ENCODE measurements at regions not wholly inside any gene's neighbourhood (a gene's known extent, or its start where the extent isn't known, plus 50 kb on each side); places are given as distances from the start of the nearest gene placed in this dataset.
"Not testable (repeated sequence)": the region's sequence is repeated elsewhere in the genome, so short reads cannot be mapped to it uniquely, and the experiment has no call there.

DNA sequence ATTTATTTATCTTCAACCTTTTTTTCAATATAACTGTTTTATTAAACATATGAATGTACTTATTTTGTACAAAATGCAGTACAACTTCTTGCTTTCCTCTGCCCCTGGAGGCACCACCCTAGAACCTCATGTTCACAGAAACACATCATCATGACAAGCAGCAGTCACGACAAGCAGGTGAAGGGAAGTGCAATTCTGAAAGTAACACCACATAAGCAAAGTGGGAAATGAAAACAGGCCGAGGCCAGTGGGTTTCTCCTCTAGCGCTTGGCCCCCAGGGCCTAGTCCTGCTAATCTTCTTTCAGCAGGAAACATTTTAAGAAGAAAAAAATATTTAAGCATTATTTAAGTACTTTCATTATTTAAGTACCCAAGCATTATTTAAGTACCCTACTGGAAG is 598.1 kb downstream of the SH2D4B start:
- no peak for DNase-seq

- DNase-seq: no peak
Observed at GRCh38 chr10:81136261-81136660, 598.6 kb downstream of the SH2D4B start.

DNA sequence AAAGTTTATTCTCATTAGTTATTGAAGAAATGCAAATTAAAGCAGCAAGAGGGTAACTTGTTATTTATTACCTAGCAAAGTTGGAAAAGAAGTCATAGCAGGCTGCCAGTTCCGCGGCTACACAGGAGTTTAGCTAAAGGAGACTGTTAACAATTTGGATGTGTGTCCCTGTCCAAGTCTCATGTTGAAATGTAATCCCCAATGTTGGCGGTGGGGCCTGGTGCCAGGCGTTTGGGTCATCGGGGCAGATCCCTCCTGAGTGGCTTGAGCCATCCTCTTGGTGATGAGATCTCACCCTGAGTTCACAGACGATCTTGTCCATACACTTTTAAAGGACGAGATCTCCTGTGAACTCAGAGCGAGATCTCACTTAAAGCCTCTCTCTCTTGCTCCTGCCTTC is 608.3 kb downstream of the SH2D4B start:
- no peak for DNase-seq

DNA sequence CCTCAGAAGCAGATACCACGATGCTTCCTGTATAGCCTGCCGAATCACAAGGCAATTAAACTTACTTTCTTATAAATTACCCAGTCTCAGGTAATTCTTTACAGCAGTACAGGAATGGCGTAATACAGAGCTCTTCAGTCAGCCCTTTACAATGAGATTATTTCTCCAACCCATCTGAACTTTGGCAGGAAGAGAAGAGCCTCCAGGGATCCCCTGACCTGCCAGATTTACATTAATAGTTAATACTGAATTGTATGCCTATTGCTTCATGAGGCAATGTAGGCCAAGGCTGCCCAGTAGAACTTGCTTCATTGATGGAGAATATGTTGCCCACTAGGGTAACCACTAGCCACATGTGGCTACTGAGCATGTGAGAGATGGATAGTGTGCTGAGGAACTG is 608.7 kb downstream of the SH2D4B start:
- no peak for DNase-seq

DNA sequence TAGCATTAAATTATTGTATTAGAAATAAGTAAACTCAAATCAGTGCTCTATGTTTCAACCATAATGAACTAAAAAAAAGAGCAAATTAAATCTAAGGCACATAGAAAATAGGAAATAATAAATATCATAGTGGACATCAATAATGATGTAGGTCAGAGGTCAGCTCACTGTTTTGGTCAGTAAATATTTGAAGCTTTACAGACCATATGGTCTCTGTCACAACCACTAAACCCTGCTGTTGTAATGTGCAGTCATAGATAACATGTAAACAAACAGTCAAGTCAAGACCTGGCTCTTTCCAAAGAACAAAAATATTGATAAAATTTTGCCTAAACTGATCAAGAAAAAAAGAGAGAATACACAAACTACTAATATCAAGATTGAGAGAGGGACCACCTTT is 615.0 kb downstream of the SH2D4B start:
- DNase-seq: no peak

GRCh38 chr10:81157681-81158080 is 620.0 kb downstream of the SH2D4B start:
- no peak for DNase-seq

DNA sequence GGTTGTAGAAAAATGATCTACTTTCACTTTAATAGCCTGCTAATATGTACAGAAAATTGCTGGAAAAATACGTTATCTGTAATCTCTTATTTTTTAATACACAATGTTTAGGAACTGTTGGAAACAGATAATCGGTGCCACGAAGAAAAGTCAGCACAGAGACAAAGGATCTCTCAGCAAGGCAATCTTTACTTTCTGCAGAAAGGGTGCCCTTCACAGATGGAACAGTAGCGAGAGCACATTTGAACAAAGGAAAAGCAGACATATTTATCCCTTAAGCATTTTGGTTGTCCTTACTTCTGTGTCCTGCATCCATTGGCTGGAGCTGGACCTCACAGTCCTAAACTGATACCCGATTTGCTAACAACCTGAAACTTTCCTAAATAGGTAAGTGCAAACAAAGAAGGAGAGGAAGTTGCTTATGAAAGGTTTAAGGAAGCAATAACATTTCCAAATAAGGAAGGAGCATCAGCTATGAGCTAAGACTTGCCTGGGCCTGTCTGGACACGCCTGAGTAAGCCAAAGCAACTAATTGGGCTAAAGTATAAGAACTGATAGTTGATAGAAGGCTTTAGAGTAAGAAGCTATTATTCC is 640.0 kb downstream of the SH2D4B start:
- no peak for DNase-seq

DNA sequence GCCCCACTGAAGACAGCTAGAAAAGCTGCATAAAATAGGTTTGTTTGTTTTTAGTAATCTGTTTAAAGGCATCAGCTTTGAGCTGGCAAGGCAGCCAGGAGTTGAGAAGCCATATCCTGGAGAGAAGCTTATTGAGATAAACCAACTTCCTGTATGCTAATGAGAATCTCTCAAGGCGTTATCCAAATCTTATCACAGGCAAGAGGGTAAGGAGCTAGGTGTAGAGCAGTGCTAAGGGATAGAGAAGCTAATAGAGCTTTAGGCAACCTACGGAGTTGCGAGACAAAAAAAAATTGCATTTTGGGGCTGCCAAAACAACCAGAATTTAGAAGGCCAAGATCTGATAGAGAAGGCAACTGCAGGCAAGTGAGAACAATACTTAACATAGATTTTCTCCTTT is 641.6 kb downstream of the SH2D4B start:
- DNase-seq: no peak

- no peak for DNase-seq
Observed at GRCh38 chr10:81179805-81180452, 642.2 kb downstream of the SH2D4B start.

DNA sequence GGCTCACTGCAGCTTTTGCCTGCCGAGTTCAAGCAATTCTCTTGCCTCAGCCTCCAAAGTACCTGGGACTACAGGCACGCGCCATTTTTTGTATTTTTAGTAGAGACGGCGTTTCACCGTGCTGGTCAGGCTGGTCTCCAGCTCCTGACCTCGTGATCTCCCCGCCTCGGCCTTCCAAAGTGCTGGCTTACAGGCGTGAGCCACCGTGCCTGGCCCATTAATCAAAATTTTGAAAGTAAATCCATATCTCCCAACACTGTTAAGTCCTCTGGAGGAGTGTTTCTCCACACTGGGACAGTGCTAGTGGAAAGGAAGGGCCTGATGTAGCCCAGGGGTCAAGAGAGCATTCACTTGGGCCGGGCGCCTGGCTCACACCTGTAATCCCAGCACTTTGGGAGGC is 644.6 kb downstream of the SH2D4B start:
- DNase-seq: no peak

DNA sequence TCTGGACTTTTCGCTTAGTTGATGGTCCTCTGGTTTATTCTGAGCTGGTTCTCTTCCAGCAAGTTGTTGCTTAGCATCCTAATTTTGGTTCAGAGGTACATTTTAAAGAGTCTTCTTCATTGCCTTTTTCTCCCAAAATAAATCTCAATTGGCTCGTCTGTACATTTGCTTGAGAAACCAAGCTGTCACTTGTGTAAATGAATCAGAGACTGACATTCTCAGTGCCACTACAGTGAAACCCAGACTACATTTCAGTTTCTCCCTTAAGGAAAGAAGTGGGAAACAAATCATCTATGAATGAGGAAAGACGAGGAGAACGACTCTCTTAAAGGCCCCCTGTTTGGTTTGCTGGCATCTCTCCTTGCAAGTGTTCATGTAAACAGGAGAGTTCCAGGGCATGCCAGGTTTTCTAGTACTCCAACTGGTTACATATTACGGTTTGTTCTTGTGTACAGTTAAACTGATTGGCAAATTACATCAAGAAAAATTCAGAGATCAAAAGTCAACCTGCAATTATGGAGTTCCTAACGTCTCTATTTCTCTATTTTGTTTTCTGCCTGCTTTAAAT is 654.6 kb downstream of the SH2D4B start:
- no peak for DNase-seq

- DNase-seq: no peak
Observed at GRCh38 chr10:81200801-81201200, 663.1 kb downstream of the SH2D4B start.

DNA sequence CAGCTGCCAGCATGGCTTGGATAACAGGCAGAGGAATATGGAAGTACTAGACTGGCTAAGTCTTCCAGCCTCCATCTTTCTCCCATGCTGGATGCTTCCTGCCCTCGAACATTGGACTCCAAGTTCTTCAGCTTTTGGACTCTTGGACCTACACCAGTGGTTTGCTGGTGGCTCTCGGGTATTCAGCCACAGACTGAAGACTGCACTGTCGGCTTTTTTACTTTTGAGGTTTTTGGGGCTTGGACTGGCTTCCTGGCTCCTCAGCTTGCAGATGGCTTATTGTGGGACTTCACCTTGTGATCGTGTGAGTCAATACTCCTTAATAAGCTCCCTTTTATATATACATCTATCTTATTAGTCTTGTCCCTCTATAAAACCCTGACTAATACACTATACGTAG is 667.6 kb upstream of the NRG3 start:
- not testable (repeated sequence) for DNase-seq

GRCh38 chr10:81213370-81213769 is 661.6 kb upstream of the NRG3 start:
- no peak for DNase-seq

DNA sequence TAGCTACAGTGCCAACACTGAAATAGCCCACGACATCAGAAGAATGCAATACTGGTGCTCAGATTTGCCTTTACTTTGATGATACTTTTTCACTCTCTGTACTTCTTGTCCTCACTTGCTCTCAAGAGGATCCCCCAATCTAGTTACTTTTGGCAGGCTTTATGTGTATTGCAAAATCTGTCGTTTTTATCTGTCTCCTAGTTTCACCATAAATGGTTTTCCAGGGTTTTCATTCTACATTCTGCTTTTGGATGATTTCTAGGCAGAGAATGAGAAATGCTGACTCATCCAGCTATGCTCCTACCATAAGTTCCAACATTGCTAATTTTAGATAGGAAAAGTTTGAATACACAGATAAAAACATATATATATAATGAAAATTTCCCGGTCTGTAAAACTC is 659.5 kb upstream of the NRG3 start:
- DNase-seq: no peak

DNA sequence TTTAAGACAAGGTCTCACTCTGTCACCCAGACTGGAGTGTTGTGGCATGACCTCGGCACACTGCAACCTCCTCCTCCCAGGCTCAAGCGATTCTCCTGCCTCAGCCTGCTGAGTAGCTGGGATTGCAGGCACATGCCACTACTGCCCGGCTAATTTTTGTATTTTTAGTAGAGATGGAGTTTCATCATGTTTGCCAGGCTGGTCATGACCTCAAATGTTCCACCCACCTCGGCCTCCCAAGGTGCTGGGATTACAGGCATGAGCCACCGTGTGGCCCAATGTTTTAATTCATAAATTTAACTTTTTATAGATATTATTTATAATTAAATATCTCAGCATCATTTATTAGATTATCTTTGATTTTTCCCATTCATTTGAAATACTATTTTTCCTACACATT is 658.0 kb upstream of the NRG3 start:
- no peak for DNase-seq

- no peak for DNase-seq
Observed at GRCh38 chr10:81218307-81218706, 656.7 kb upstream of the NRG3 start.

- no peak for DNase-seq
Observed at GRCh38 chr10:81219758-81220157, 655.2 kb upstream of the NRG3 start.

- DNase-seq: no peak
Observed at GRCh38 chr10:81248886-81249285, 626.1 kb upstream of the NRG3 start.

- DNase-seq: no peak
Observed at GRCh38 chr10:81251457-81252115, 623.4 kb upstream of the NRG3 start.

GRCh38 chr10:81264991-81265390 is 610.0 kb upstream of the NRG3 start:
- not testable (repeated sequence) for DNase-seq

- DNase-seq: no peak
Observed at GRCh38 chr10:81270051-81270450, 604.9 kb upstream of the NRG3 start.

GRCh38 chr10:81280497-81281479 is 594.2 kb upstream of the NRG3 start:
- DNase-seq: no peak

Data from stimulated activated naive CD4-positive, alpha-beta T cell (primary cell).